Small intestine (tissue), 7 donors: ENCODE measurements at regions not wholly inside any gene's neighbourhood (a gene's known extent, or its start where the extent isn't known, plus 50 kb on each side); places are given as distances from the start of the nearest gene placed in this dataset.

Experiments used
- DNase-seq, 2 donors: peaks; one replicate each; pipeline versions ENCODE4 v3.0.0 to v3.0.0-alpha.2; 2013
- FAIRE-seq: peaks from 2 replicates; lab custom pipeline; 2012; peaks lifted over from hg19 to GRCh38; lab: Jason Lieb, UNC
- H3K27ac ChIP-seq, 3 donors: one replicate each; pipeline ENCODE4 v1.5.1; 2013; ENCODE audit warnings: low read length in 2 of 3, mild to moderate bottlenecking in 2 of 3, control low read depth in 1 of 3, inconsistent platforms in 1 of 3, low read depth in 1 of 3, moderate library complexity in 1 of 3
- H3K27me3 ChIP-seq, 3 donors: one replicate each; pipeline ENCODE4 v1.6.1; 2013; ENCODE audit warnings: low read length in 3 of 3, inconsistent platforms in 1 of 3; ENCODE audit not compliant: control insufficient read depth in 3 of 3, insufficient read depth in 3 of 3
- H3K36me3 ChIP-seq, 3 donors: one replicate each; pipeline ENCODE4 v1.6.1; 2013; ENCODE audit warnings: low read length in 3 of 3, inconsistent platforms in 1 of 3, low read depth in 1 of 3, mild to moderate bottlenecking in 1 of 3, moderate library complexity in 1 of 3; ENCODE audit not compliant: control insufficient read depth in 3 of 3, insufficient read depth in 2 of 3
- H3K4me1 ChIP-seq, 3 donors: one replicate each; pipeline ENCODE4 v1.6.1; 2013; ENCODE audit warnings: low read length in 2 of 3, inconsistent platforms in 1 of 3, low read depth in 1 of 3, mild to moderate bottlenecking in 1 of 3, moderate library complexity in 1 of 3; ENCODE audit not compliant: control insufficient read depth in 3 of 3, insufficient read depth in 2 of 3
- H3K4me3 ChIP-seq, 3 donors: one replicate each; pipeline ENCODE4 v1.5.1; 2013; ENCODE audit warnings: low read length in 3 of 3, control low read depth in 1 of 3, inconsistent platforms in 1 of 3, low read depth in 1 of 3, mild to moderate bottlenecking in 1 of 3, moderate library complexity in 1 of 3
- H3K9me3 ChIP-seq, 2 donors: one replicate each; pipeline ENCODE4 v1.6.1; 2013; ENCODE audit warnings: low read depth in 1 of 2, low read length in 1 of 2; ENCODE audit not compliant: control insufficient read depth in 2 of 2, insufficient read depth in 1 of 2
- WGBS, 3 donors: extraction: QIAGEN DNeasy Blood & Tissue Kit; methylation state at CpG; one replicate each; pipeline ENCODE4 v1.1.7; 2013; 5-methylcytosine and 5-hydroxymethylcytosine counted together
- donor health status: healthy with polysubstance abuse.
- donor health status: control.
- donor health status: control.
- donor health status: Bipolar disorder and iron deficiency.
- donor health status: healthy.

- H3K4me3 ChIP-seq = no peak overlapping the region
- H3K27me3 ChIP-seq = peaks cover 0 to 96% (median 47%) of the 10 kb centered on the region in 3 donors
- peaks cover 0 to 2% of the 10 kb centered on the region in 2 donors for H3K9me3 ChIP-seq
- DNase-seq (no peak), FAIRE-seq (no peak)
- no peaks in the 10 kb centered on the region for H3K36me3 ChIP-seq
- H3K4me1 ChIP-seq = no peaks in the 10 kb centered on the region
- no peak overlapping the region for H3K27ac ChIP-seq
- 60 to 67% (median 62%) methylated on average over 4 of the region's 4 CpGs for WGBS, 3 donors
These were observed 133.2 kb downstream of the TMEM174 start for GRCh38 chr5:73306078-73306719.

- FAIRE-seq (no peak), DNase-seq (no peak)
- Histone ChIP-seq H3K27me3 (peaks cover 0 to 96% (median 53%) of the 10 kb centered on the region in 3 donors), H3K27ac (no peak overlapping the region), H3K4me1 (no peaks in the 10 kb centered on the region), H3K36me3 (no peaks in the 10 kb centered on the region), H3K4me3 (no peak overlapping the region), H3K9me3 (peaks cover 0 to 2% of the 10 kb centered on the region in 2 donors)
- WGBS, 3 donors = 77 to 83% (median 78%) methylated on average over 3 of the region's 3 CpGs
These were observed 132.4 kb downstream of the TMEM174 start for GRCh38 chr5:73305386-73305785.

DNA sequence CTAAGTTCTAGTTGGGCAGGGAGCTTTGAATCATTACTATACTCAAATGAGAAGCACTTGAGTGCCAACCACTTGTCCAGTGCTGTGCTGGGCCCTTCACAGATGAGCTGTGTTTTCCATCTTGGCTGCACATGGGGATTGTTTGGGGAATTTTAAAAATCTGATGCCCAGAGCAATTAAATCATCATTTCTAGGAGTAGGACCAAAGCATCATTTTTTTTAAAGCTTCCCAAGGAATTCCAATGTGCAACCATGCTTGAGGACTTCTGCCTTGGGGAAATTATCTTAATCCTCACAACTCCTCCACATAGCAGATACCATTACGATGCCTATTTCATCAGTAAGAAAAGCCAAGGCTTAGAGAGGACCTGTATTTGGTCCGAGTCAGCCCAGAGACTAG lies 131.4 kb downstream of the TMEM174 start:
- FAIRE-seq (no peak), DNase-seq (no peak)
- H3K4me1 ChIP-seq = no peaks in the 10 kb centered on the region
- WGBS, 3 donors = 62 to 75% (median 68%) methylated on average over 2 of the region's 2 CpGs
- peaks cover 0 to 96% (median 60%) of the 10 kb centered on the region in 3 donors for H3K27me3 ChIP-seq
- no peak overlapping the region for H3K27ac ChIP-seq
- H3K9me3 ChIP-seq = peaks cover 0 to 2% of the 10 kb centered on the region in 2 donors
- H3K4me3 ChIP-seq = no peak overlapping the region
- H3K36me3 ChIP-seq = no peaks in the 10 kb centered on the region

DNA sequence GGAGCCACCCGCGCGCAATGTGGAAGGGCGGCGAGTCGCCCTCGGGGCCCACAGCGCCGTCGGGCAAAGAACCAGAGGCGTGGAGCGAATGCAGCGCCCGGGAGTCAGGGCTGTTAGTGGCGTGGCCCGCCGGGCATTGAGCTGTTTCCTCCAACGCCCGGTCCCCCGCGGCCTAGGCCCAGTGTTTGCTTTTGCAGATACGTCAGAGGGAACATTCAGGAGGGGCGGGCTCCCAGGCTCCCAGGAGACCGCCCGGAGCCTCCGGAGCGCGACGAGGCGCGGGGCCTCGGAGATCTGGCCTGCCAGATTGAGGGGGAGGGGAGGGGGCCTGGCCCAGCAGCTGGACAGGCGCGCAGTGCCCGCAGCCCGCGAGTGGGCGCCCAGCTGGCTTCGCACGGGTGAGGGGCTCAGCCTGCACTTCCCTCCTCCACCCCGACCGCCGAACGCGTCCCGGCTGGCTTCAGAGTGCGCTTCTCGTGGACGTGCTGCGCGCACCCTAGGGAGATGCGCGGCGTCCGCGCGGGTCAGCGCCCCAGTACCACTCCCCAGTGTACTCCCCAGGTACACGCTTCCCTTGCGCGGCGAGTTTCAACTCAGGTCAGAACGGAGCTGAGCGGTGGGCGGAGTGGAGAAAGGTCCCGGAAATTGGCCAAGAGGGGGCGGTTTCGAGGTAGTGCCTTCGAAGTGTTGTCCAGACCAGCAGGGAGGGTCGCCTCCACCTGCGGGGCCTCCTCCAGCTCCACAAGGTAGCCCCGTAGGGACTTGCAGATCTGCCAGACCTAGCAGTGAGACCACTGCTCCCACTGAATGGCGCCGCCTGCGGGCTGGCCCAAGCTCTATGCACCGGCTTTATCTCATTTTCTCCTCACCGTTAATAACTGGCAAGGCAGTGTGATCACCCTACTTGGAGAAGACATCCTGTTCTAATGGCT lies 130.4 kb downstream of the TMEM174 start:
- FAIRE-seq (no peak), DNase-seq (peak in 1 of 2 donors; percentile 54)
- H3K36me3 ChIP-seq = no peaks in the 10 kb centered on the region
- peaks cover 0 to 5% (median 3%) of the 10 kb centered on the region in 3 donors for H3K4me1 ChIP-seq
- H3K9me3 ChIP-seq = peaks cover 0 to 2% of the 10 kb centered on the region in 2 donors
- H3K27ac ChIP-seq = no peak overlapping the region
- whole genome bisulfite sequencing, 3 donors = 4 to 10% (median 5%) methylated on average over 61 to 77 of the region's 77 CpGs
- no peak overlapping the region for H3K4me3 ChIP-seq
- peaks cover 0 to 99% (median 67%) of the 10 kb centered on the region in 3 donors for H3K27me3 ChIP-seq

- Histone ChIP-seq H3K36me3 (no peaks in the 10 kb centered on the region), H3K27ac (no peak overlapping the region), H3K27me3 (peaks cover 0 to 99% (median 70%) of the 10 kb centered on the region in 3 donors), H3K4me1 (peaks cover 0 to 5% (median 3%) of the 10 kb centered on the region in 3 donors), H3K4me3 (no peak overlapping the region), H3K9me3 (peaks cover 0 to 2% of the 10 kb centered on the region in 2 donors)
- whole genome bisulfite sequencing, 3 donors = 10 to 18% (median 10%) methylated on average over 9 of the region's 9 CpGs
- DNase-seq (no peak), FAIRE-seq (no peak)
These were observed 129.8 kb downstream of the TMEM174 start for GRCh38 chr5:73302797-73303147.

DNA sequence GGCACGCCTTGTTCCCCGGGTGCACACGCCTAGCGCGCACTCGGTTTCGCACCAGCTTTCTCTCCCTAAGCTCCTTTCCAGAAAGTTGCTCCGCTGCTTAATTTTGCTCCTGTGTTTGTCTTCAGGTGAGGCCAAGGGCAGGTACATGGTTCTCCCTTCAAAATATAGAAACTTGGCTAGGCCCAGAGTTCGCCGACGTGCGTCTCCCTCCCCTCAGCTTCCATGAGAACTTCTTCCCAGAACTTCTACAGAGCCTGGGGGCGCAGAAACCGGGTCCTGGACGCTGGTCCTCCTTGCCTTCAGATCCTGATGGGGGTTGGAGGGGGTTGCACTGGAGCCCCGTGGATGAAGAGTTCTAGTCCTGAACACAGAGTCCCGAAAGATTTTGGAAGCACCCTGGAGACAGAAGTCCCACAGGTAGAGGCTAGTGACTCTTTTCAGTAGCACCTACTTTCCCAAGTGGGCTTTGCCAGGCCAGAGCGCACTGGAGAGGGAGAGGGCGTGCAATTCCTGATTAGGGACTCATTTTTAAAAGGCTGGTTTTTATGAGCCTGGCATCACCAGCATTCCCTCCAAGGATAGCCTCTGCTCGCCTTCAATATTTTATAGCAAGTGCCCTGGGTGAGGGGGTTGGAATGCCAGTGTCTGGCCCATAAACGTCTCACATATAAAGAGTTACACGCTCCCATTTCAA lies 128.4 kb downstream of the TMEM174 start:
- no peak overlapping the region for H3K27ac ChIP-seq
- 10 to 17% (median 13%) methylated on average over 22 of the region's 22 CpGs for WGBS, 3 donors
- no peak for DNase-seq
- no peak for FAIRE-seq
- H3K9me3 ChIP-seq = peaks cover 0 to 2% of the 10 kb centered on the region in 2 donors
- peaks cover 0 to 5% (median 3%) of the 10 kb centered on the region in 3 donors for H3K4me1 ChIP-seq
- peaks cover 0 to 99% (median 75%) of the 10 kb centered on the region in 3 donors for H3K27me3 ChIP-seq
- H3K36me3 ChIP-seq = no peaks in the 10 kb centered on the region
- H3K4me3 ChIP-seq = no peak overlapping the region

DNA sequence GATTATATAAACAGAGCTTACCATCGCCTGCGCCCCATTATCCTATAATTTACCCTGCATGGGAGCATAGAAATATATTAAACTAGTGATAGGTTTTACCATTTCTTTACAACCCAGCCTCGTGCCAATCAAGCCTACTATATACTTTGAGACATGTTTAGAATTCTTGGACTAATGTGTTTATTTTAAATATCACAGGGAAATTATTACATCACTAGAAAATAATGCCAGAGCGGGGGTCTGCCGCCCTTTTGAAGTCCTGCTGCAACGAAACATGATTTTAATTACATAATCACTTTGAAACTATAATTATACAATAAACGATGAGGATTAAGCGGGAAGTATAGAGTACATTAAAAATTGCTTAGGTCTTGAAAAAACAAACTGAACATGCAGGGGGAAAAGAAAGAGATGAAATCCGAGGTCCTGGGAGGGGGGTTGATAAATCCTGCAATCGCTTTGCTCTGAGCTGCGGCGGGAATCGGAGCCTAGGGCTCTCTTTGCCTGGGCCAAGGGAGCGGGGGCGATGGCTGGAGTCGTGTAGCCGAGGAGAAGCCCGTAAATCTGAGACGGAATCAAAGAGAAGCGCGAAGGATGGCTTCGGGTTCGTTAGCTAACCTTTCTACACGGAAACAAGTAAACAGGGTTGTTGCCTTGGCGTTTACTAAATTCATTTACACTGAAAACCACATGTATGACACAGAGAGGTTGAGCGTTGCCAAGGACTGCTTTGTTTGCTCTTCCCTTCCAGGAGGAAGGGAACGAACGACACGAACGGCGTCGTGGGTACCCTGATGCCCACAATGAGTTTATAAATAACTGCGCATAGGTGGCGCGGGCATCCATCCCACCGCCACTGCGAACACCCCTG lies 127.6 kb downstream of the TMEM174 start:
- H3K36me3 ChIP-seq = no peaks in the 10 kb centered on the region
- DNase-seq = peak in 1 of 2 donors; percentile 16
- no peak for FAIRE-seq
- H3K9me3 ChIP-seq = peaks cover 0 to 2% of the 10 kb centered on the region in 2 donors
- H3K4me1 ChIP-seq = peaks cover 0 to 5% (median 3%) of the 10 kb centered on the region in 3 donors
- no peak overlapping the region for H3K27ac ChIP-seq
- peaks cover 0 to 99% (median 71%) of the 10 kb centered on the region in 3 donors for H3K27me3 ChIP-seq
- H3K4me3 ChIP-seq = no peak overlapping the region
- whole genome bisulfite sequencing, 3 donors = 7 to 11% (median 10%) methylated on average over 37 of the region's 37 CpGs
